K562 (cell line): ENCODE measurements at regions not wholly inside any gene's neighbourhood (a gene's known extent, or its start where the extent isn't known, plus 50 kb on each side); places are given as distances from the start of the nearest gene placed in this dataset.

Experiments
- ATAC-seq: fragments of 200-7000 bp; cut with Tn5 transposase; 3 replicates; pipeline ENCODE4 v1.9.1; 2020; ENCODE audit warnings: moderate library complexity
- BruUV-seq: library from RNA; stranded (reverse); fragments of 400-500 nt; replicated peaks from 2 replicates; lab custom pipeline; 2021; lab: Mats Ljungman, UMichigan
- CTCF ChIA-PET: fragments of 300-600 bp; formaldehyde crosslinking; extraction: SDS; loops from one replicate; lab custom pipeline; 2021; ENCODE audit warnings: low intra/inter-chr PET ratio; lab: Yijun Ruan, JAX
- POLR2A ChIA-PET: fragments of 300-600, 350-650 bp; sonication (Branson Sonifier 250); formaldehyde crosslinking; extraction: SDS; loops from one replicate; lab custom pipeline; 2021; ENCODE audit warnings: antibody characterized with exemption, inconsistent platforms; lab: Yijun Ruan, JAX
- DNase-seq, 4 experiments: peaks; one replicate each; pipeline versions ENCODE4 v3.0.0 to v3.0.0-alpha.2; 2011 to 2018; ENCODE audit warnings: low spot score in 3 of 4, mixed read lengths in 3 of 4; ENCODE audit errors: extremely low read depth in 1 of 4
- FAIRE-seq: peaks from 2 replicates; lab custom pipeline; 2011; peaks lifted over from hg19 to GRCh38; lab: Jason Lieb, UNC
- H2AFZ ChIP-seq: 2 replicates; pipeline ENCODE4 v1.6.0; 2011; ENCODE audit warnings: low read depth, low read length, control low read depth, inconsistent platforms
- H3K27ac ChIP-seq: fragments of 200-600 bp; 3 replicates; pipeline ENCODE4 v1.8.0; 2011; ENCODE audit warnings: low read depth, mild to moderate bottlenecking, control low read depth, inconsistent platforms, low read length, moderate library complexity, mixed read lengths; ENCODE audit errors: extremely low read depth
- H3K27me3 ChIP-seq, 2 experiments: fragments of 300-600 bp in 1 of 2; 2 replicates in 1 of 2; 3 replicates in 1 of 2; pipeline versions ENCODE4 v1.6.0 to v1.8.0; 2011; ENCODE audit warnings: inconsistent platforms in 2 of 2, low read length in 2 of 2, mild to moderate bottlenecking in 1 of 2, mixed read lengths in 1 of 2, moderate library complexity in 1 of 2; ENCODE audit not compliant: control insufficient read depth in 2 of 2, insufficient read depth in 2 of 2
- H3K36me3 ChIP-seq: fragments of 300-600 bp; 3 replicates; pipeline ENCODE4 v1.8.0; 2011; ENCODE audit warnings: mild to moderate bottlenecking, low read length, inconsistent platforms; ENCODE audit not compliant: control insufficient read depth, insufficient read depth
- H3K4me1 ChIP-seq, 2 experiments: fragments of 200-600 bp in 1 of 2; replicated peaks in 1 of 2; 2 replicates in 1 of 2; 3 replicates in 1 of 2; pipeline versions ENCODE4 v1.5.1 to v1.8.0; 2011; ENCODE audit warnings: inconsistent platforms in 2 of 2, low read length in 2 of 2, mild to moderate bottlenecking in 1 of 2, mixed read lengths in 1 of 2, moderate library complexity in 1 of 2; ENCODE audit not compliant: control insufficient read depth in 2 of 2, insufficient read depth in 2 of 2
- H3K4me2 ChIP-seq: 2 replicates; pipeline ENCODE4 v1.6.1; 2011; ENCODE audit warnings: low read length, control low read depth, inconsistent platforms, mixed read lengths; ENCODE audit not compliant: insufficient read depth
- H3K4me3 ChIP-seq: fragments of 200-600 bp; sonication (generic), shearing (Covaris generic); 2 replicates; pipeline ENCODE4 v1.5.1; 2016; ENCODE audit warnings: control low read depth, inconsistent platforms
- H3K79me2 ChIP-seq: fragments of 200-600 bp; 3 replicates; pipeline ENCODE4 v1.8.0; 2011; ENCODE audit warnings: low read length, inconsistent platforms; ENCODE audit not compliant: control insufficient read depth, insufficient read depth
- H3K9ac ChIP-seq, 2 experiments: 2 replicates each; pipeline versions ENCODE4 v1.6.0 to v1.6.1; 2011; ENCODE audit warnings: low read depth in 2 of 2, low read length in 2 of 2, control low read depth in 1 of 2, inconsistent platforms in 1 of 2, mild to moderate bottlenecking in 1 of 2, mixed read lengths in 1 of 2; ENCODE audit not compliant: insufficient read depth in 1 of 2
- H3K9me1 ChIP-seq: one replicate; pipeline ENCODE4 v1.6.0; 2011; ENCODE audit warnings: inconsistent platforms, mild to moderate bottlenecking, low read length, moderate library complexity; ENCODE audit not compliant: control insufficient read depth, insufficient read depth
- H3K9me3 ChIP-seq: replicated peaks from 2 replicates; pipeline ENCODE4 v1.5.1; 2011; ENCODE audit warnings: low read depth, low read length, inconsistent platforms; ENCODE audit not compliant: control insufficient read depth, insufficient read depth
- H4K20me1 ChIP-seq: replicated peaks from 2 replicates; pipeline ENCODE4 v1.6.1; 2011; ENCODE audit warnings: low read length, inconsistent platforms, mixed read lengths; ENCODE audit not compliant: control insufficient read depth, insufficient read depth
- ARID1B ChIP-seq: fragments of 450-650 bp; IDR thresholded peaks from 2 replicates; pipeline ENCODE4 v1.6.1; 2016; ENCODE audit warnings: antibody characterized with exemption, mild to moderate bottlenecking, inconsistent platforms
- E2F5 ChIP-seq: sonication (generic); formaldehyde crosslinking; IDR thresholded peaks from 2 replicates; pipeline ENCODE4 v1.8.0; 2022; ENCODE audit warnings: mild to moderate bottlenecking, missing genetic modification reagents
- FOS ChIP-seq: IDR thresholded peaks from 3 replicates; pipeline ENCODE4 v1.6.1; 2011; ENCODE audit not compliant: insufficient read length; ENCODE audit errors: extremely low read depth
- FOXK2 ChIP-seq, 2 experiments: fragments of 450-650 bp; IDR thresholded peaks in 1 of 2; conservative IDR thresholded peaks in 1 of 2; 2 replicates each; pipeline ENCODE4 v1.6.1; 2016; ENCODE audit warnings: low read depth in 2 of 2, mild to moderate bottlenecking in 1 of 2
- HMGXB4 ChIP-seq: sonication (generic); formaldehyde crosslinking; IDR thresholded peaks from 2 replicates; pipeline ENCODE4 v1.8.1; 2023; ENCODE audit warnings: mild to moderate bottlenecking, missing genetic modification reagents
- KLF6 ChIP-seq: fragments of 250-450 bp; sonication (Bioruptor Pico); IDR thresholded peaks from 2 replicates; pipeline ENCODE4 v1.4.0; 2020; ENCODE audit warnings: mild to moderate bottlenecking, moderate library complexity, borderline replicate concordance
- RREB1 ChIP-seq: fragments of 250-450 bp; sonication (Bioruptor Pico); IDR thresholded peaks from 2 replicates; pipeline ENCODE4 v1.4.0; 2020
- TAF1 ChIP-seq: IDR thresholded peaks from 2 replicates; pipeline ENCODE4 v1.6.1; 2011; ENCODE audit warnings: mild to moderate bottlenecking, low read length, moderate library complexity; ENCODE audit not compliant: insufficient read depth, control insufficient read depth, severe bottlenecking; ENCODE audit errors: extremely low read depth
- ZNF253 ChIP-seq: fragments of 250-450 bp; sonication (Bioruptor Pico); conservative IDR thresholded peaks from 2 replicates; pipeline ENCODE4 v1.6.1; 2021; ENCODE audit warnings: mild to moderate bottlenecking
- ZNF398 ChIP-seq: fragments of 250-450 bp; sonication (Bioruptor Pico); IDR thresholded peaks from 2 replicates; pipeline ENCODE4 v1.8.0; 2021; ENCODE audit warnings: moderate library complexity, mild to moderate bottlenecking, inconsistent platforms
- WGBS: fragments of 100-300 bp; shearing (Covaris generic); methylation state at CpG from one replicate; pipeline ENCODE4 v1.1.6; 2016; ENCODE audit warnings: low coverage, mixed read lengths; ENCODE audit not compliant: insufficient coverage; ENCODE audit errors: missing lambda C conversion rate; 5-methylcytosine and 5-hydroxymethylcytosine counted together
- in situ Hi-C: fragments of 300-500 bp; cut with MboI; formaldehyde crosslinking; loops from 4 replicates; pipeline ENCODE4 v1.15.0; 2018; ENCODE audit warnings: inconsistent platforms, mixed read lengths
- intact Hi-C: fragments of 100-400 bp; cut with micrococcal nuclease; formaldehyde crosslinking; loops from 2 replicates; pipeline ENCODE4 v1.14.2; 2022

DNA sequence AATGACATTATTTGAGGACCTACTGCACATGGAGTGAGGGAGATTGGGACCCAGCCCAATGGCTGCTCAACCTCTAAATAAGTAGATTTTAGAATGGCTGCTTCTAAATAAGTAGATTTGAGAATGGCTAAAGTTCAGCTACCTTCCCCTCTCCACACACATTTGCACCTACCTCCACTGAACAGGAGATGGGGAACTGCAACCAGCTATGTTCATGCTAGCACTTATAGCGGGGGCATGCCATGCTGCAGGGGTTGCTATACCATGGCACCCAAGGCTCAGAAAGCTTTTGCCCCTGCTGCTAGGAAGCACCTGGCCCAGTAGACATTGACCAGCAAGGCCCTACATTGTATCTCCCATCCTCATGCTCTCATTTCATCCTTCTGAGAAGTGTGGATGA lies 70.2 kb upstream of the MAOA start (continued):
- TF ChIP-seq HMGXB4 (CRISPR knock-in tag) = no peak
- no peak for TF ChIP-seq ZNF253 (CRISPR knock-in tag)
- TF ChIP-seq E2F5 (CRISPR knock-in tag) = no peak

- no peak for TF ChIP-seq ZNF398
- no peak for TF ChIP-seq ARID1B
- no peak for TF ChIP-seq TAF1
- no peak for TF ChIP-seq FOXK2 (conservative IDR thresholded peaks at IDR 0.05 in 1 of 2, IDR thresholded peaks at IDR 0.05 in 1 of 2; ENCODE audit: low read depth in 2 of 2)
- no peak for TF ChIP-seq RREB1 (CRISPR knock-in tag)
- no peak for TF ChIP-seq KLF6 (CRISPR knock-in tag)
- TF ChIP-seq FOS = no peak
- DNase-seq = no peak
- no peaks in the 10 kb centered on the region for H3K9me3 ChIP-seq
- ATAC-seq = no peak
- intact Hi-C loops = no loop called here
- H3K4me1 ChIP-seq = no peaks in the 10 kb centered on the region
- ChIA-PET CTCF (no interaction called here), POLR2A (no interaction called here)
- no peaks in the 10 kb centered on the region for H4K20me1 ChIP-seq
- no peak overlapping the region for H3K4me3 ChIP-seq
- no peak overlapping the region for H3K27ac ChIP-seq
- H2AFZ ChIP-seq = no peak overlapping the region
- H3K79me2 ChIP-seq = no peaks in the 10 kb centered on the region
- H3K27me3 ChIP-seq = no peaks in the 10 kb centered on the region
- WGBS = 6% methylated on average over 2 of the region's 2 CpGs
- H3K4me2 ChIP-seq = no peak overlapping the region
- FAIRE-seq = no peak
- in situ Hi-C loops = no loop called here
- H3K9ac ChIP-seq = no peak overlapping the region
- no peaks in the 10 kb centered on the region for H3K36me3 ChIP-seq
- no TSS peak for BruUV-seq
- H3K9me1 ChIP-seq = no peaks in the 10 kb centered on the region
Observed at GRCh38 chrX:43586830-43587229, 69.3 kb upstream of the MAOA start.
